Fibroblast of skin of abdomen (primary cell): ENCODE measurements at regions not wholly inside any gene's neighbourhood (a gene's known extent, or its start where the extent isn't known, plus 50 kb on each side); places are given as distances from the start of the nearest gene placed in this dataset.
A peak's percentile ranks its signal among the peaks of the same experiment; 100 is the strongest.

Source experiments
- DNase-seq: peaks from one replicate; pipeline ENCODE4 v3.0.0-alpha.2; 2013

- no peak for DNase-seq
These were observed 88.2 kb upstream of the GPR26 start for GRCh38 chr10:123577921-123578461.

GRCh38 chr10:123578721-123579120, 87.4 kb upstream of the GPR26 start:
- no peak for DNase-seq

GRCh38 chr10:123579675-123580074, 86.5 kb upstream of the GPR26 start:
- no peak for DNase-seq

GRCh38 chr10:123580426-123580825, 85.7 kb upstream of the GPR26 start:
- no peak for DNase-seq

GRCh38 chr10:123581656-123582055, 84.5 kb upstream of the GPR26 start:
- no peak for DNase-seq

- DNase-seq = peak; percentile 66
These were observed 83.8 kb upstream of the GPR26 start for GRCh38 chr10:123582084-123582989.

- peak; percentile 85 for DNase-seq
These were observed 82.3 kb upstream of the GPR26 start for GRCh38 chr10:123583639-123584418.

- DNase-seq = no peak
These were observed 81.8 kb upstream of the GPR26 start for GRCh38 chr10:123584419-123584775.

- DNase-seq = peak; percentile 12
These were observed 80.4 kb upstream of the GPR26 start for GRCh38 chr10:123585477-123586445.

GRCh38 chr10:123587110-123587509, 79.0 kb upstream of the GPR26 start:
- DNase-seq = no peak

- DNase-seq = no peak
These were observed 77.7 kb upstream of the GPR26 start for GRCh38 chr10:123588386-123588914.

GRCh38 chr10:123595661-123596060, 70.5 kb upstream of the GPR26 start:
- no peak for DNase-seq

GRCh38 chr10:123597676-123598075, 68.5 kb upstream of the GPR26 start:
- no peak for DNase-seq

GRCh38 chr10:123599366-123599849, 66.7 kb upstream of the GPR26 start:
- no peak for DNase-seq

- DNase-seq = no peak
These were observed 66.0 kb upstream of the GPR26 start for GRCh38 chr10:123600177-123600576.

- DNase-seq = no peak
These were observed 63.0 kb upstream of the GPR26 start for GRCh38 chr10:123603130-123603529.

GRCh38 chr10:123604506-123604905, 61.6 kb upstream of the GPR26 start:
- no peak for DNase-seq

- no peak for DNase-seq
These were observed 60.1 kb upstream of the GPR26 start for GRCh38 chr10:123606006-123606405.

GRCh38 chr10:123606955-123607354, 59.2 kb upstream of the GPR26 start:
- DNase-seq = no peak

GRCh38 chr10:123607386-123607785, 58.8 kb upstream of the GPR26 start:
- no peak for DNase-seq

GRCh38 chr10:123608047-123608446, 58.1 kb upstream of the GPR26 start:
- no peak for DNase-seq

- DNase-seq = no peak
These were observed 54.9 kb upstream of the GPR26 start for GRCh38 chr10:123611243-123611642.
